Tibial nerve (tissue), 4 donors: ENCODE measurements at regions not wholly inside any gene's neighbourhood (a gene's known extent, or its start where the extent isn't known, plus 50 kb on each side); places are given as distances from the start of the nearest gene placed in this dataset.

Experiments used
- EP300 ChIP-seq, 2 donors: sonication (generic); formaldehyde crosslinking; IDR thresholded peaks; one replicate each; pipeline ENCODE4 v1.6.1; 2017; ENCODE audit warnings: antibody characterized with exemption in 2 of 2, mild to moderate bottlenecking in 1 of 2
- TF ChIP-seq, protein P1 (sequence below), 5 experiments: fragments of 200-600 bp in 3 of 5; fragments of 450-650 bp in 2 of 5; sonication (generic) in 3 of 5; IDR thresholded peaks; one replicate each; pipeline ENCODE4 v1.5.1; 2016 to 2019; ENCODE audit warnings: antibody characterized with exemption in 5 of 5, mild to moderate bottlenecking in 3 of 5, moderate library complexity in 2 of 5

DNA sequence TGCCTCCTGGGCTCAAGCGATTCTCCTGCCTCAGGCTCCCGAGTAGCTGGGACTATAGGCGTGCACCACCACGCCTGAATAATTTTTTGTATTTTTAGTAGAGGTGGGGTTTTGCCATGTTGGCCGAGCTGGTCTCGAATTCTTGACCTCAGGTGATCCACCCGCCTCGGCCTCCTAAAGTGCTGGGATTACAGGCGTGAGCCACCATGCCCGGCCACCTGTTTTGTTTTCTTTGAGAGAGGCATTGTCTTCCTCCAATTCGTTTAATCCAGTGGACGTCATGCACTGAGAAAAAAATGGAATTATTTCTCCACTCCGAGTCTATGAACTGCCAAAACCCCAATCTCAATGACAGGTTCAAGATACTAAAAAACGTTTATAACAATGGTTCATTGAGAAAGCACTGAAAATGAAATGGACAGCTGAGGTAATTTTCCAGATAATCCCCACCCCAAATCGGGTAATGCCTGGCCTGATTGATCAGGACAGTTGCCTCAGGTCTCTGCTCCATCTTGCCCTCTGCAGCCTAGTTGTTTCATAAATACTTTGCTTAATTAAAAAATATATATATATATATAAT, 132.7 kb upstream of the PARP11 start:
- TF ChIP-seq, protein P1, sequence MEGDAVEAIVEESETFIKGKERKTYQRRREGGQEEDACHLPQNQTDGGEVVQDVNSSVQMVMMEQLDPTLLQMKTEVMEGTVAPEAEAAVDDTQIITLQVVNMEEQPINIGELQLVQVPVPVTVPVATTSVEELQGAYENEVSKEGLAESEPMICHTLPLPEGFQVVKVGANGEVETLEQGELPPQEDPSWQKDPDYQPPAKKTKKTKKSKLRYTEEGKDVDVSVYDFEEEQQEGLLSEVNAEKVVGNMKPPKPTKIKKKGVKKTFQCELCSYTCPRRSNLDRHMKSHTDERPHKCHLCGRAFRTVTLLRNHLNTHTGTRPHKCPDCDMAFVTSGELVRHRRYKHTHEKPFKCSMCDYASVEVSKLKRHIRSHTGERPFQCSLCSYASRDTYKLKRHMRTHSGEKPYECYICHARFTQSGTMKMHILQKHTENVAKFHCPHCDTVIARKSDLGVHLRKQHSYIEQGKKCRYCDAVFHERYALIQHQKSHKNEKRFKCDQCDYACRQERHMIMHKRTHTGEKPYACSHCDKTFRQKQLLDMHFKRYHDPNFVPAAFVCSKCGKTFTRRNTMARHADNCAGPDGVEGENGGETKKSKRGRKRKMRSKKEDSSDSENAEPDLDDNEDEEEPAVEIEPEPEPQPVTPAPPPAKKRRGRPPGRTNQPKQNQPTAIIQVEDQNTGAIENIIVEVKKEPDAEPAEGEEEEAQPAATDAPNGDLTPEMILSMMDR (IDR thresholded peaks at IDR 0.05) = no peak
- TF ChIP-seq EP300 (IDR thresholded peaks at IDR 0.05) = no peak
